Pancreas (tissue), 10 donors: ENCODE measurements at regions not wholly inside any gene's neighbourhood (a gene's known extent, or its start where the extent isn't known, plus 50 kb on each side); places are given as distances from the start of the nearest gene placed in this dataset.
A peak's percentile ranks its signal among the peaks of the same experiment; 100 is the strongest.

Experiments
- ATAC-seq, 4 donors: fragments of 200-7000 bp; cut with Tn5 transposase; one replicate each; pipeline versions ENCODE4 v1.8.0 to v1.9.1; 2020; ENCODE audit warnings: mild to moderate bottlenecking in 4 of 4, moderate library complexity in 4 of 4
- DNase-seq, 6 donors: peaks; one replicate each; pipeline ENCODE4 v3.0.0-alpha.2; 2020
- FAIRE-seq: peaks from 2 replicates; lab custom pipeline; 2012; peaks lifted over from hg19 to GRCh38; lab: Jason Lieb, UNC
- H3K27ac ChIP-seq, 4 donors: fragments of 200-600 bp; sonication (generic); 1 replicate in 3 of 4; 2 replicates in 1 of 4; pipeline versions ENCODE4 v1.5.0 to v1.8.0; 2020
- H3K27me3 ChIP-seq, 4 donors: fragments of 200-600 bp; one replicate each; pipeline ENCODE4 v1.8.0; 2021
- H3K36me3 ChIP-seq, 3 donors: fragments of 200-600 bp; sonication (generic) in 1 of 3; one replicate each; pipeline versions ENCODE4 v1.5.0 to v1.8.0; 2020 to 2021
- H3K4me1 ChIP-seq, 3 donors: fragments of 200-600 bp; one replicate each; pipeline ENCODE4 v1.8.0; 2021
- H3K4me3 ChIP-seq, 4 donors: fragments of 200-600 bp; sonication (generic) in 2 of 4; one replicate each; pipeline versions ENCODE4 v1.5.0 to v1.8.0; 2020 to 2021
- H3K9me3 ChIP-seq, 4 donors: fragments of 200-600 bp; one replicate each; pipeline ENCODE4 v1.8.0; 2021
- CTCF ChIP-seq, 4 donors: fragments of 200-600 bp; sonication (generic) in 3 of 4; IDR thresholded peaks; one replicate each; pipeline versions ENCODE4 v1.5.0 to v1.8.0; 2021; ENCODE audit warnings: antibody characterized with exemption in 4 of 4
- WGBS, 2 donors: extraction: QIAGEN DNeasy Blood & Tissue Kit; methylation state at CpG; one replicate each; pipeline ENCODE4 v1.1.7; 2013; 5-methylcytosine and 5-hydroxymethylcytosine counted together
- intact Hi-C, 3 donors: fragments of 100-400 bp; cut with DNase I; formaldehyde crosslinking; loops; one replicate each; pipeline versions ENCODE4 v1.11.1 to v1.14.2; 2022
- donor health status: healthy with polysubstance abuse.
- donor health status: DM: no; HTN: no; CAD: no; lungs with moderate emphysema.
- donor health status: DM: no; HTN: no; CAD: no.
- donor health status: control.
- donor health status: control.
- donor health status: Bipolar disorder and iron deficiency.
- donor health status: DM: yes; HTN: yes; CAD: no.
- donor health status: DM: no; HTN: no; CAD: no.
- donor health status: DM: no; HTN: no; CAD: no.
- donor health status: DM: yes; HTN: yes; CAD: no.

- no peaks in the 10 kb centered on the region for H3K27me3 ChIP-seq
- TF ChIP-seq CTCF (IDR thresholded peaks at IDR 0.05) = no peak
- no peak for FAIRE-seq
- intact Hi-C loops = no loop called here
- peaks cover 18 to 21% (median 18%) of the 10 kb centered on the region in 3 donors for H3K4me1 ChIP-seq
- H3K27ac ChIP-seq = no peak overlapping the region
- peak in 1 of 6 donors; percentile 64 for DNase-seq
- 97% methylated on average over 48 of the region's 48 CpGs for WGBS, 2 donors
- H3K9me3 ChIP-seq = no peaks in the 10 kb centered on the region
- no peak for ATAC-seq
- no peaks in the 10 kb centered on the region for H3K36me3 ChIP-seq
- no peak overlapping the region for H3K4me3 ChIP-seq
These were observed 145.9 kb upstream of the ZNF608 start for GRCh38 chr5:124892185-124892848.

GRCh38 chr5:124894541-124894940 lies 148.1 kb upstream of the ZNF608 start:
- H3K27ac ChIP-seq = no peak overlapping the region
- H3K36me3 ChIP-seq = no peaks in the 10 kb centered on the region
- intact Hi-C loops = no loop called here
- TF ChIP-seq CTCF (IDR thresholded peaks at IDR 0.05) = no peak
- H3K4me1 ChIP-seq = peaks cover under 1 to 3% (median 2%) of the 10 kb centered on the region in 3 donors
- H3K27me3 ChIP-seq = no peaks in the 10 kb centered on the region
- ATAC-seq (peak in 1 of 4 donors; percentile 48), FAIRE-seq (no peak), DNase-seq (no peak)
- no peaks in the 10 kb centered on the region for H3K9me3 ChIP-seq
- WGBS, 2 donors = 71 to 73% methylated on average over 4 of the region's 4 CpGs
- H3K4me3 ChIP-seq = no peak overlapping the region

GRCh38 chr5:124895236-124895635 lies 148.8 kb upstream of the ZNF608 start:
- no peaks in the 10 kb centered on the region for H3K36me3 ChIP-seq
- DNase-seq (no peak), FAIRE-seq (no peak), ATAC-seq (no peak)
- WGBS, 2 donors = 61 to 64% methylated on average over 2 of the region's 2 CpGs
- H3K4me3 ChIP-seq = no peak overlapping the region
- no peak overlapping the region for H3K27ac ChIP-seq
- intact Hi-C loops = no loop called here
- no peaks in the 10 kb centered on the region for H3K27me3 ChIP-seq
- H3K4me1 ChIP-seq = no peaks in the 10 kb centered on the region
- no peaks in the 10 kb centered on the region for H3K9me3 ChIP-seq
- no peak for TF ChIP-seq CTCF (IDR thresholded peaks at IDR 0.05)

GRCh38 chr5:124901081-124901480 lies 154.6 kb upstream of the ZNF608 start:
- FAIRE-seq (no peak), ATAC-seq (peak in 2 of 4 donors; percentile 48 to 49), DNase-seq (no peak)
- Histone ChIP-seq H3K4me1 (peaks cover 5 to 19% (median 8%) of the 10 kb centered on the region in 3 donors), H3K27me3 (no peaks in the 10 kb centered on the region), H3K36me3 (no peaks in the 10 kb centered on the region), H3K27ac (no peak overlapping the region), H3K9me3 (no peaks in the 10 kb centered on the region), H3K4me3 (no peak overlapping the region)
- no peak for TF ChIP-seq CTCF (IDR thresholded peaks at IDR 0.05)
- intact Hi-C loops = no loop called here

- Histone ChIP-seq H3K4me1 (peaks cover 17 to 31% (median 20%) of the 10 kb centered on the region in 3 donors), H3K27me3 (no peaks in the 10 kb centered on the region), H3K27ac (peak overlapping the region in 2 of 4 donors; percentile 46 to 64), H3K4me3 (no peak overlapping the region), H3K9me3 (no peaks in the 10 kb centered on the region), H3K36me3 (no peaks in the 10 kb centered on the region)
- peak; percentile 39 to 75 (median 56) for ATAC-seq
- 33 to 43% methylated on average over 5 of the region's 5 CpGs for WGBS, 2 donors
- intact Hi-C loops = no loop called here
- FAIRE-seq = no peak
- no peak for TF ChIP-seq CTCF (IDR thresholded peaks at IDR 0.05)
- DNase-seq = peak in 1 of 6 donors; percentile 30
These were observed 155.8 kb upstream of the ZNF608 start for GRCh38 chr5:124902097-124902821.
